HepG2 (cell line): ENCODE measurements at regions not wholly inside any gene's neighbourhood (a gene's known extent, or its start where the extent isn't known, plus 50 kb on each side); places are given as distances from the start of the nearest gene placed in this dataset.
"Not testable (repeated sequence)": the region's sequence is repeated elsewhere in the genome, so short reads cannot be mapped to it uniquely, and the experiment has no call there.

Experiments
- ATAC-seq: fragments of 200-7000 bp; cut with Tn5 transposase; 3 replicates; pipeline ENCODE4 v1.9.1; 2020; ENCODE audit warnings: mild to moderate bottlenecking, moderate library complexity
- BruUV-seq: library from RNA; stranded (reverse); fragments of 400-500 nt; replicated peaks from 2 replicates; lab custom pipeline; 2021; lab: Mats Ljungman, UMichigan
- CTCF ChIA-PET: fragments of 300-600 bp; formaldehyde crosslinking; extraction: SDS; loops from one replicate; lab custom pipeline; 2021; ENCODE audit warnings: low total read pairs, inconsistent platforms, low intra/inter-chr PET ratio; lab: Yijun Ruan, JAX
- POLR2A ChIA-PET: fragments of 350-600 bp; sonication (Branson Sonifier 250); formaldehyde crosslinking; loops from one replicate; lab custom pipeline; 2020; ENCODE audit warnings: antibody characterized with exemption, inconsistent platforms; lab: Yijun Ruan, JAX
- DNase-seq: peaks from one replicate; pipeline ENCODE4 v3.0.0-alpha.2; 2015; ENCODE audit warnings: low spot score
- FAIRE-seq: peaks from 3 replicates; lab custom pipeline; 2011; peaks lifted over from hg19 to GRCh38; lab: Jason Lieb, UNC
- H2AFZ ChIP-seq: one replicate; pipeline ENCODE4 v1.6.1; 2011; ENCODE audit warnings: low read length, inconsistent platforms
- H3K27ac ChIP-seq: fragments of 300-600 bp; 3 replicates; pipeline ENCODE4 v1.8.0; 2011; ENCODE audit warnings: mixed run types, mild to moderate bottlenecking, mixed read lengths, low read length, inconsistent platforms; ENCODE audit not compliant: insufficient read depth; ENCODE audit errors: extremely low read length
- H3K27me3 ChIP-seq, 2 experiments: fragments of 200-600 bp in 1 of 2; 2 replicates in 1 of 2; 3 replicates in 1 of 2; pipeline versions ENCODE4 v1.6.0 to v1.8.0; 2011; ENCODE audit warnings: low read length in 2 of 2, mild to moderate bottlenecking in 2 of 2, moderate library complexity in 2 of 2, inconsistent platforms in 1 of 2; ENCODE audit not compliant: insufficient read depth in 2 of 2, control insufficient read depth in 1 of 2
- H3K36me3 ChIP-seq, 2 experiments: fragments of 200-600 bp in 1 of 2; replicated peaks in 1 of 2; 2 replicates in 1 of 2; 3 replicates in 1 of 2; pipeline versions ENCODE4 v1.5.1 to v1.8.0; 2011; ENCODE audit warnings: low read length in 2 of 2, inconsistent platforms in 1 of 2; ENCODE audit not compliant: insufficient read depth in 2 of 2, control insufficient read depth in 1 of 2
- H3K4me1 ChIP-seq: 2 replicates; pipeline ENCODE4 v1.5.1; 2012; ENCODE audit warnings: low read length, inconsistent platforms; ENCODE audit not compliant: insufficient read depth
- H3K4me2 ChIP-seq: 2 replicates; pipeline ENCODE4 v1.6.0; 2011; ENCODE audit warnings: low read depth, low read length, inconsistent platforms
- H3K4me3 ChIP-seq, 3 experiments: fragments of 200-600 bp in 1 of 3; sonication (generic), shearing (Covaris generic) in 1 of 3; replicated peaks in 1 of 3; 2 replicates each; pipeline ENCODE4 v1.5.1; 2011 to 2016; ENCODE audit warnings: low read length in 3 of 3, inconsistent platforms in 2 of 3, low read depth in 2 of 3, mild to moderate bottlenecking in 2 of 3, control low read depth in 1 of 3, mixed read lengths in 1 of 3; ENCODE audit not compliant: insufficient read depth in 1 of 3
- H3K79me2 ChIP-seq: one replicate; pipeline ENCODE4 v1.6.1; 2011; ENCODE audit warnings: low read length, inconsistent platforms; ENCODE audit not compliant: insufficient read depth
- H3K9ac ChIP-seq: 2 replicates; pipeline ENCODE4 v1.6.0; 2011; ENCODE audit warnings: mild to moderate bottlenecking, low read depth, low read length, inconsistent platforms; ENCODE audit not compliant: insufficient read depth
- H3K9me3 ChIP-seq: 2 replicates; pipeline ENCODE4 v1.5.1; 2012; ENCODE audit warnings: mild to moderate bottlenecking, low read length
- H4K20me1 ChIP-seq: 2 replicates; pipeline ENCODE4 v1.6.0; 2011; ENCODE audit warnings: inconsistent platforms, mild to moderate bottlenecking, low read length, moderate library complexity; ENCODE audit not compliant: insufficient read depth
- DMAP1 ChIP-seq: IDR thresholded peaks from 2 replicates; pipeline ENCODE4 v1.6.1; 2016
- GABPA ChIP-seq, 2 experiments: IDR thresholded peaks; 2 replicates each; pipeline ENCODE4 v1.6.1; 2011 to 2016; ENCODE audit warnings: low read depth in 2 of 2, low read length in 1 of 2, missing biosample characterization in 1 of 2, missing genetic modification characterization in 1 of 2
- KDM4B ChIP-seq: sonication (generic); formaldehyde crosslinking; IDR thresholded peaks from 2 replicates; pipeline ENCODE4 v1.4.0; 2020; ENCODE audit warnings: missing genetic modification reagents
- MEIS2 ChIP-seq: sonication (generic); formaldehyde crosslinking; IDR thresholded peaks from 2 replicates; pipeline ENCODE4 v1.9.0; 2021; ENCODE audit warnings: mild to moderate bottlenecking, missing genetic modification reagents
- RBFOX2 ChIP-seq: fragments of 200-400 bp; formaldehyde crosslinking; IDR thresholded peaks from 2 replicates; pipeline ENCODE4 v1.6.1; 2017; ENCODE audit warnings: low read depth, mild to moderate bottlenecking, low read length
- SNAPC4 ChIP-seq: sonication (generic); formaldehyde crosslinking; IDR thresholded peaks from 2 replicates; pipeline ENCODE4 v1.4.0; 2020; ENCODE audit warnings: mild to moderate bottlenecking, missing genetic modification reagents
- SP140L ChIP-seq: sonication (generic); formaldehyde crosslinking; IDR thresholded peaks from 2 replicates; pipeline ENCODE4 v1.4.0; 2020; ENCODE audit warnings: missing genetic modification reagents, borderline replicate concordance
- ZBTB37 ChIP-seq: sonication (generic); formaldehyde crosslinking; IDR thresholded peaks from 2 replicates; pipeline ENCODE4 v1.4.0; 2020; ENCODE audit warnings: mild to moderate bottlenecking, missing genetic modification reagents
- ZNF570 ChIP-seq: sonication (generic); formaldehyde crosslinking; IDR thresholded peaks from 2 replicates; pipeline ENCODE4 v1.4.0; 2020; ENCODE audit warnings: mild to moderate bottlenecking, missing genetic modification reagents, borderline replicate concordance
- WGBS: methylation state at CpG from one replicate; pipeline ENCODE4 v1.1.6; 2017; ENCODE audit warnings: low lambda C conversion rate; 5-methylcytosine and 5-hydroxymethylcytosine counted together
- in situ Hi-C: cut with HindIII; loops from 2 replicates; pipeline ENCODE4 v1.10.0; 2017; ENCODE audit warnings: low pct_unique_long_range_greater_than_20kb; ENCODE audit not compliant: extremely low pct_ligation_motif_present
- intact Hi-C: fragments of 100-400 bp; cut with micrococcal nuclease; formaldehyde crosslinking; loops from one replicate; pipeline ENCODE4 v1.10.0; 2022; ENCODE audit not compliant: unreplicated experiment

GRCh38 chr20:29761621-29762385 lies 1495.7 kb upstream of the DEFB115 start:
- H3K36me3 ChIP-seq, H3K27ac ChIP-seq, H3K79me2 ChIP-seq, DNase-seq, BruUV-seq, POLR2A ChIA-PET, H3K4me3 ChIP-seq, H2AFZ ChIP-seq, H3K4me2 ChIP-seq, H4K20me1 ChIP-seq, H3K9me3 ChIP-seq, H3K4me1 ChIP-seq, H3K27me3 ChIP-seq, H3K9ac ChIP-seq, FAIRE-seq, CTCF ChIA-PET, intact Hi-C loops, ATAC-seq, in situ Hi-C loops: not testable (repeated sequence)
- WGBS, result 62% methylated on average over 37 of the region's 45 CpGs

- CTCF ChIA-PET, result no interaction called here
- no peak overlapping the region for H3K27ac ChIP-seq
- ATAC-seq (no peak), DNase-seq (no peak), FAIRE-seq (no peak)
- peaks cover 1 to 8% of the 10 kb centered on the region in 2 experiments; a peak in 2 of 5 replicates for H3K27me3 ChIP-seq
- H3K9ac ChIP-seq, result no peak overlapping the region
- H3K36me3 ChIP-seq, result no peaks in the 10 kb centered on the region
- no peaks in the 10 kb centered on the region for H3K9me3 ChIP-seq
- no peaks in the 10 kb centered on the region for H4K20me1 ChIP-seq
- intact Hi-C loops (no loop called here), in situ Hi-C loops (no loop called here)
- H3K4me2 ChIP-seq, result no peak overlapping the region
- no peak overlapping the region for H2AFZ ChIP-seq
- no peaks in the 10 kb centered on the region for H3K4me1 ChIP-seq
- WGBS, result 40% methylated on average over 21 of the region's 21 CpGs
- H3K4me3 ChIP-seq, result no peak overlapping the region
- BruUV-seq, result no TSS peak
- H3K79me2 ChIP-seq, result no peaks in the 10 kb centered on the region
- POLR2A ChIA-PET, result no interaction called here
- TF ChIP-seq MEIS2 (no peak), GABPA (IDR thresholded peaks at IDR 0.05; ENCODE audit: low read depth, low read length) (no peak), GABPA (CRISPR knock-in tag; IDR thresholded peaks at IDR 0.05; ENCODE audit: low read depth) (no peak), ZNF570 (CRISPR knock-in tag) (no peak), ZBTB37 (CRISPR knock-in tag) (no peak), DMAP1 (CRISPR knock-in tag) (no peak), SNAPC4 (CRISPR knock-in tag) (no peak), KDM4B (CRISPR knock-in tag) (no peak), SP140L (no peak), RBFOX2 (no peak)
Measured at GRCh38 chr20:29762620-29763019, 1494.8 kb upstream of the DEFB115 start.
